HS-5 (cell line): ENCODE measurements at regions not wholly inside any gene's neighbourhood (a gene's known extent, or its start where the extent isn't known, plus 50 kb on each side); places are given as distances from the start of the nearest gene placed in this dataset.

Experiments used
- DNase-seq: peaks from one replicate; pipeline ENCODE4 v3.0.0-alpha.2; 2012; ENCODE audit warnings: low read depth

DNA sequence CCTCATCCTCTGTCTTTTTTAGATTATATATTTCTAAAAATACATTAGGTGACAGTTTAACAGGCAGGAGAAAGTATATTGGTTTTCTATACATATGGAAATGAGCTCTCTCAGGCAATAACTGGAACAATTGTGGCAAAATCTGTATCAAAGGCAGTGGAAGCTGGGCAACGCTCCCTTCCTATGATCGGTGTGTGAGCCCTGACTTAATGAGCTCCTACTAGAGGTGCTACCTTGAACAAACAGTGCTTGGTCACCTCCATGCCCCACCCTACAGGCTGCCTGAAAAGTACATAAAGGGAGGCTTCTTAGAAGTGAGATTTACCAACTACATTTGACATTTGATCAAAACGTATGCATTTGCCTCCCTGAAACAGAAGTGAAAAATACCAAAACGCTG lies 185.3 kb downstream of the EFNB2 start:
- no peak for DNase-seq

DNA sequence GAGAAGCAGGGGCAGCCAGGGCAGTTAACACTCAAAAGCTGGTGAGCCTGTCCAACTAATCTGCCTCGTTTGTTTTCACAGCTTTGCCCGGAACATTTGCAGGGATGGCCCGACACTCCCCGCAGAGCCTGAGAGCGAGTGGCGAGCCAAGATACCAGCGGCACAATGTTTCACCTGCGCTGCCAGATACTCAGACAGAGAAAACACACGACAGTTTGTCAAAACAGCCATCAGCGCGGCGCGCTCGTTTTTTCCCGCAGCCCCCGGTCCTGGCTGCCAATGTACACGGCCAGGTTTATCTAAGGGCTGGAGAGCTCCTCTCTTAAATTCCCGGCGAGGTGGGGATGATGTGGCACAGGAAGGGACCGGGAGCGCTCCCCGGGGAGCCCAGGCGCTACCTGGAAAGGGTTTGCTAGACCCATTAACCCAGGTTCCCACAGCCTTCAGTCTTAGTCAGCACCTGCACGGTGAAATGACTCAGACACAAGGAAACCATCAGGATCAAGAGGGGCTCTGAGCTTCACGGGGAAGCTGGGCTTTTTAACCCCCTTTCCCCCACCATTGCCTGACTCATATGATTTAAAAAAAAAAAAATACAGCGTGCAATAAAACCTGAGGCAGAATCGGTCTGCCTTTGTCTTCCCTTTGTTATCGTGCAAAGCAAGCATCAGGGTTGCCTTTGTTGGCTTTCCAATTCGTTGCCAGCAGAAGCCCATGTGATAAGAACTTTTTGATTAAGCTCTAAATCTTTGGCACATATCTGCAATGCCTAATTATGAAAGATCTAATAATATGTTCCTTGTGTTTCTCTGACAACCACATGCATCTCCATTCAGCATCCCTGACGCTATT lies 186.2 kb downstream of the EFNB2 start:
- DNase-seq, result no peak

DNA sequence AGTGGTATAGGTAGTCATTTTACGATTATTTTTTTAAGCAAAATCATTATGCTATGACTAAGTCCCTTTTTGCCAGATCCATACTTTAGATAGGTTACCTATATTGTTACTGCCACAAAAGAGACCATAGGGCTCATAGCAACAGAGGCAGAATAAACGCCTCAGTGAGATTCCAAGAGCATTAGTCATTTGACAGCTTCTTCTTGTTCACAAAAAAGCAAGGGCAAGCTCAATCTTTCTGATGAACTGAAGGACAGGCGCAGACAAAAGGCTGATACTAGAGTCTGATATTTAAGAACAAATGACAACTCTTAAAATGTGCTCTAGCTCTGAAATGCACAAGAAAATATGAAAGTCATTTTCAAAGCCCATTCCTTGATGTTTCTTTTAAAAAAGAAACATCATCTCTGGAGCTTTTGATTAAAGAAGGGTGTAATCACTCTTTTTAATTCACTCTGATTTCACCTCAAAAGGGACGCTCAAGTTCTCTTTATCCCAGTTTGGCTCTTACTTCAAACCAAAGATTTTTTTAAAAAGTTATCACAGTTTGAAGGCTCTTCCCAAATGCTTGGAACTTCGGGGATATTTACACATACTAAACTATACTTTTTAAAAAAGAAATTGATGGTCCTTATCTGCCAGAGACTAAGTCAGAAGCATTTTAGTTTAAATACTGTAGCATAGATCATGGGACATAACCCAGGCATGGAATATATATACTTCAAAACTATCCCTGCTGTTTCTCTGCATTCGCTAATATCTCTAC lies 187.2 kb downstream of the EFNB2 start:
- DNase-seq, result no peak

DNA sequence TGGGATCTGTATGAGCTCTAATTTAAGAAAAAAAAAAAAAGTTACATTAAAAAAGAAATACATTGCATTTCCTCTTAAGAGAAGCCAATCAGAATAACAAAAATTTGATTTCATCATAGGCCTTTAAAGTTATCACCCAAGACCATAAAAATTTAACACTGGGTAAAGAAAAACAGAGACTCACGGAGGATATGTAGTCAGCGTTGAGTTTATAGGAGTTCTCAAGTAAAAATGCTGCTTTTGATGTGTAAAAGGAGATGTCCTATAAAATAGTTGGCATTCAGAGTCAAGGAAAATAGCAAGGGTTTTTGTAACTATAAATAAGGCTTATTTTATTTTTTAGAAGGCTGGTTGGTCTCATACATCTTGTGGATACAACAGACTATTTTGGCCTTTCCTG lies 191.1 kb downstream of the EFNB2 start:
- DNase-seq, result no peak

DNA sequence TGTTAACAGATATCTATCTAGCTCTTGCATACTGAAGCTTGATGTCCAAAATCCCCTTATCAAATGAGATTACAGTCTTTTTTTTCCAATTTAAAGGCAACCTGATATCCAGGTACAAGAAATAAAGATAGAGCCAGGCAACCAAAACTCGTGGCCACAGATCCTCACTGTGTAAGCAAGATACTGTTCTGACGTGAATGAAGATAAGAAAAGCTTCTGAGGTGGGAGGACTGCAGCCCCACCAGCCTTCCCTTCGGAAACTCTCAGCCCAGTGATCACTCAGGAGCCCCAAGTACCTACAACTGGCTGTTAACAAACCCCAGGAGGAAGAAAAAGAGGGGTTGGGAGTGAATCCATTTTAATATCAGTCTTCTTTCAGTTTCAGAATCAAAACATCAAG lies 191.6 kb downstream of the EFNB2 start:
- no peak for DNase-seq

DNA sequence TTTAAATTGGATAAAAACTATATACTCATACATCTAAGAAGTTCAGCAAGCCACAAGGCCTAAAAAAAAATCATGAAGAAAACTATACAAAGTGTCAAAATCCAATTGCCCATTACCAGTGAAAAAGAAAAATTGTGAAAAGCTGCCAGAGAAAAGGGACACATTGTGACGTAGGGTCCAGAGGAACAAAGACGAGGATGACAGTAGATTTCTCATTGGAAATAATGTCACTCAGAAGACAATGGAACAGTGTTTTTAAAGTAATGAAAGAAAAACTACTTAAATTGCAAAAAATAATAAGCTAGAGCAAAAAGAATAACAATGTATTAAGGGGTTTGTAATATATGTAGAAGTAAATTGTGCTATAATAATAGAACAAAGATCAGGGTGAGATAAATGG lies 195.2 kb downstream of the EFNB2 start:
- DNase-seq, result no peak

DNA sequence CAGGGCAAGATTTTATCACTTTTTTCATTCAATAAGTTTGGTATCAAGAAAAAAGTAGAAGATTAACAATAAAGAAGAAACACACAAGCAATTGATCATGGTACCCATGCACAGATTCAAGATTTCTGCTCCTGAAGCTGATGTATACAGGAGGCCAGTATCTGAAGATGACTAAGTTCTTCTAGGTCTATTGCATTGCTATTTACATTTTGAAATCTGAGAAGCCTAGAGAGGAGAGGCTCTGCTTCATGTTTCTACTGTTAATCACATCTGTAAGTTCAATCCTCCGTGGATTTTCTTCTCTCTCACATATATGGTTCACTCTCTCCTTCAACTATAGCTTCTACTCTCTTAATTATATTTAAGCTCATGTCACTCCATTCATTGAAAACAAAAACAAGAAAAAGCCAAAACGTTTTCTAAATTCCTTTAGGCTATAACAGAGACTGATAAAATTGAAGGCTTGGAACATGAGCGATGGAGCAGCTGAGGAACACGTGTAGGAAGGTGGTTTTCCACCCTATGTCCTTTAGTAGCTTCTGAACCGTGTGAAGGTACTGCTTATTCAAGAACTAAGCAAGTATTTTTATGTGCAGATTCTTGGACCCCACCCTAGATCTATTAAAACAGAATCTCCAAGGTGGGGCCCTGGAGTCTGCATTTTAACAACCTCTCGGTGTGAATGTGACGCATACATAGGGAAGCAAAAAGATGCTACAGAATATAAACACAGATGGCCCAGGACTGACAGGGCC lies 198.2 kb downstream of the EFNB2 start:
- no peak for DNase-seq

DNA sequence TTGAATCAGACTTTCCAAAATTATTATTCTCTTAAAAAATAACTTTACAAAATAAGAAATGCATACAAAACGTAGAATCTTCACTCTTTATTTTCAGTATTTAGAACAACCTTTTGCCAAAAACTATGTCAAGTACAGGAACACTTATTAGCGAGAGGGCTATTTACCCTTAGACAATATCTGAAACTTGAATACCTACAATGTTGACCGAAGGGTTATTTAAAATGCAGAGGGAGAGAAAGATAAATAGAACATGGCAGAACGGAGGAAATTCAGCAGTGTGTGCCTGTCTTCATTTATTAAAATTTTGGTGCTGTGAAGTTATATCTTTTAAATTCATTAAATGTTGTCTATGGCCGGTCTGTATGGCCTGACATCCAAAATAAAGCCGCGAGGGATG lies 198.8 kb downstream of the EFNB2 start:
- DNase-seq, result no peak

DNA sequence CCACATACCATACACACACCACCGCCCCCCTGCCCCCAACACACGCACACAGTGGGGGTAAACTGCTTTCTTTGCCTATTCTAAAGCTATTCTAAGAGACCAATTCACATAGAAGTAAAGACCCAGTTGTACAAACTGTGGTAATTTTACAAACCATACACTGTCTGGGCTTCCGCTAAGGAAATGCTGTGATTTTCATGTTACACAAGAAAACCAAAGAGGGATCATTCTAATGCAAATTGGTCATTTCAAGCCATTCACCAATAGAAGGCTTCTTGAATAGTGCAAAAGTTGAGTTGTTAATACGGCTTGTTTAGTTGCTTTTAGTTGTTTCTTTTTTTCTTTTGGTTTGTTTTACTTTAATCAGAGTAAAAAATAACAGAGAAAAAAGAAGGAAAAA lies 202.8 kb downstream of the EFNB2 start:
- DNase-seq, result no peak

DNA sequence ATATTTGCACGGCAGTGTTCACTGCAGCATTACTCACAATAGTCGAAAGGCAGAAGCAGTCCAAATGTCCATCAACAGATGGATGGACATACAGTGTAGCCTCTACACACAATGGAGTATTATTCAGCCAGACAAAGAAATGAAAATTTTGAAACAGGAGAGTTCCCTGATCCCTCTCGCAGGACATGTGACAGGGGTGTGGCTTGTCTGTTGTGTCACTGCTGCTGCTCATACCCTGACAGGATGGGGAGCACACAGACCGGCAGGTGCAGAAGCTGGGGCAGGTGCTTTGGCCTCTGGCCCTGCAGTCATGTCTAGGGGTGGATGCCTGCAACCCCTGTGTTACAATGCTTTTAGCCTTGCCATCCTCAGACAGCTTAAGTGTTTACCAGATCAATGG lies 204.3 kb downstream of the EFNB2 start:
- DNase-seq, result no peak

DNA sequence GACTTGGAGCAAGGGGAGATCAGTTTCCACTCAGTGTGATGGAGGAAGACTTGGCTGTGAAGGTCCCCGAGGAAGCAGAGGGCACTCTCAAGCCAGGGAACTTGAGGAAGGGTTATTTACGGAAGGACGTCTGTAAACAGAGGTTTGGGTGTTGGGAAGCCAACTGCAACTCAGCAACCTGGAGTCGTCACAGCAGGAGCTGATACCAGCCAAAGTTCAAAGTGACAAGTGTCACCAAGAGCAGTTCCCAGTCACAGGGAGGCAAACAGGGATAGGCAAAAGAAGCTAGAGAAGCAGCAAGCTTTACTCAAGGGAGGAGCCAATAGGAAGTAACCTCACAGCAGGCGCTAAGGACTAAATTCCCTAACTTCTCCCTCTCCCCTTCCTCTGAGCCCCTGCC lies 205.5 kb downstream of the EFNB2 start:
- DNase-seq, result no peak

DNA sequence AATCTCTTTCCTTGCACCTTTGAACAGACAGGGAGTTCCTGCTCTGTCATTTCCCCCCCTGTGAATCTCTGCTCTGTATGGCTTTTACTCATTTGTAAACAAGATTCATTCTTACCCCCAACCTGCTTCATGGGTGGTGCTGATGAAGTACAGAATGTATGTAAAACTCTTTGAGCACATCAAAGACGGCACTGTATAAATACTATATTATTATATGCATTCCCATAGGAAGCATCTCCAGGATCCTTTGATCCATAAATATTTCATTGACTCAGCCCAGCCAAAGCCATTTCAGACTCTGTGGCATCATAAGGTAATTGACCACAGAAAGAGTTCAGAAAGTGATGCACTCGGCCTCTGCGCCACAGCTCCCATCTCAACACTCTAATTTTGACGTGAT lies 208.7 kb downstream of the EFNB2 start:
- DNase-seq, result no peak

DNA sequence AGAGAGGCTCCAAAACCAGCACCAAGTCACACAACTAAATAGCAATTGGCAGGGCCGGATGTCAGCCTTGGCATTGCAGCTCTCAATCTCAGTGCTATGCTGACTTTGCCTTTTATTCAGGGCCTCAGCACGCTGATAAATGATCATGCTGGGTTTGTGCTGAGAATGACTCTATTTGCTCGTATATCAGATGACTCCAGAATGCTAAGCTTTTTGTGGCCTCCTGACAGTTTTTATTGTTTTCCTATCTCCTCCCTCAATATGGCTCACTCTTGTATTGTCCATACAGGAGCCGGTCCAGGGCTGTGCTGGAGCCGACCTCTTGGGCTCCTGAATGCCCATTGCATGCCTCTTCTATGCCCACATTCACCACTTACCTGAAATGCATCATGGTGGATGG lies 211.0 kb downstream of the EFNB2 start:
- DNase-seq, result no peak

DNA sequence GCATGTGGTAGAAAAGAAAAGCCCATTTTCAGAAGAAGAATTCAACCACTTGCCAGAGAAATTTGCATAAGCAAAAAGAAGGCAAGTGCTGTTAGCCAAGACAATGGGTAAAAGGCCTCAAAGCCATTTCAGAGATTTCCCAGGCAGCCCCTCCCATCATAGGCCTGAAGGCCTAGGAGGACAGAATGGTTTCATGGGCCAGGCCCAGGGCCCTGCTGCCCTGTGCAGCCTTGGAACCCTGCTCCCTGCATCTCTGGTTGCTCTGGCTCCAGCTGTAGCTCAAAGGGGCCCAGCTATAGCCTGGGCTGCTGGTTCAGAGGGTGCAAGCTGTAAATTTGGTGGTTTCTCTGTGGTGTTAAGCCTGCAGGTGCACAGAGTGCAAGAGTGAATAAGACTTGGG lies 212.8 kb downstream of the EFNB2 start:
- DNase-seq, result no peak

DNA sequence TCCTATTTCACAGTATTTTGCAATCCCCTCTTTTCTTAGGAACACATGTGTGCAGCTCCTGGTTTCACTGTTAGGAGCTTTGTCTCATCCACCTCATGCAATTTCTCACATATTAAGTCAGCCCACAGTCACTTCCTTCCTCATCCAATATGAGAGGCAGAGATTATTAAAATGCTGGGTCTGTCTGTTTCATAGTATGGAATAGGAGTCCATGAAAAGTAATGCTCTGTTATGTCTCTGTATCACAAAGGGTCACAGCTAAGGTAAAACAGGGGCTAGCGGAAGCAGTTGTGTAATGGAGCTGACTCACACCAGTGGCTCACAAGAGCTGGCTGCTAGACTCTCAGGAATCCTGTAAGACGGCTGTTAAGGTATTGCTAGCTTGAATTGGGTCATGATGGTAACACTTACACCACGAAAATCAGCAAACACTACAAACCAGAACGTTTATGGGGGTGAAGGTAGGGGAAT lies 216.5 kb downstream of the EFNB2 start:
- peak; percentile 68 for DNase-seq

DNA sequence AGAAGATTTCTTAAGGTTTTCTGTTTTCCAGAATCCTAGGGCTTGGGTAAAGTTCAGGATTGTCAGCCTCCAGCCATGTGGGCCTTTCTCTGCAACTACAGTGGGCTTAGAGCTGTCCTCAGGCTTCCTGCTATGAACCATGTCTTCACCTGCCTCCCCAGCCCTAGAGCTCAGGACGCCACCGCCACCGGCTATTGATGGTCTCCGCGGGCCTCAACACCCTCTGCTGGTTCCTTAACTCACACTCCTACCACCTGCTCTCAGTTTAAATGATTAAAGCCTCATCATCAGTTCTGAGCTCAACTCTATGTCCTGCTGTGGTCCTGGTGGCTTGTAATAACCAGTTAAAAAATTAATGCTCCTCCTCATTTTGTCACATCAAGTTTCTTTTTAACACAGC lies 221.0 kb downstream of the EFNB2 start:
- no peak for DNase-seq

DNA sequence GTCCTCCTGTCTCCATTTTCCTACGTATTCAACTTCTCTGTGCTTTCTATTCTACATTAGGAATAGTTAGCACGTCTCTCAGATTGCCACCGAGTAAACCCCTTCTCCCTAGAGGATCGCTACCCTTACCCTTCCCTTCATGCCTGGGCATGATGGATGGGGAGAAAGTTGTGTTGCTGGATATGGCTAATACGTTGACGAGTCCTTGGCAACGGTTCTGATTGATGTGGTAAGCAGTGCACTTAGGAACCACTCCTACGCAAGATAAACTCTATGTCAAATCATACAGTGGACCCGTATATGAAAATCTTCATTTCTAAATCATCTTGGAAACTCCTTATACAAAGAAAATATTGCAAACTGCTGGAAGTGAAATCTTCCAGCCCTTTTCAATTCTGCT lies 224.5 kb downstream of the EFNB2 start:
- no peak for DNase-seq

DNA sequence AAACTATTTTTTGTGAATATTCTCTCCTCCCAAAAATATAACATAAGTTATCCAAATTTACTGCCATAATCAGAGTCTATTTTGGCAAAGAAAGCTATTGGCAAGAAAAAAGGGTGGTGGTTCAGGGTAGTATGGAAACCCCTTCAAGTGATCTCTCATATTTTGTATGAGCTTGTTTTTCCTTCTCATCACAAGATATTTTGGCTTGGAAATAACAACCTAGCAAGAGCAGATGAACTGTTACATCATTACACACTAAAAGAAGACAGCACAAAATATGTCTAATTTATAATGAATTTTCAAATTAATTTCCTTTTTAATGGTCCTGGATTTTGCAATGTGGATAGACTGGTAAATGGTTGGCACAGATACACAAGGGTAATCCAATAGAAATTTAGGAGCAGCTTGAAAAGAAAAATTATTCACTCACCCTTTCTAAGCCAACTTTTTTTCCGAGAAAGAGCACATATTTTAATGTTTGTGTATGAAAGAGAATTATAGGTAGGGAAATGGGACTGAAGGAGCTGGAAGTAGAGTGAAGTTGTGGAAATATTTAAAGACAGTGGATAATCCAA lies 225.1 kb downstream of the EFNB2 start:
- no peak for DNase-seq

DNA sequence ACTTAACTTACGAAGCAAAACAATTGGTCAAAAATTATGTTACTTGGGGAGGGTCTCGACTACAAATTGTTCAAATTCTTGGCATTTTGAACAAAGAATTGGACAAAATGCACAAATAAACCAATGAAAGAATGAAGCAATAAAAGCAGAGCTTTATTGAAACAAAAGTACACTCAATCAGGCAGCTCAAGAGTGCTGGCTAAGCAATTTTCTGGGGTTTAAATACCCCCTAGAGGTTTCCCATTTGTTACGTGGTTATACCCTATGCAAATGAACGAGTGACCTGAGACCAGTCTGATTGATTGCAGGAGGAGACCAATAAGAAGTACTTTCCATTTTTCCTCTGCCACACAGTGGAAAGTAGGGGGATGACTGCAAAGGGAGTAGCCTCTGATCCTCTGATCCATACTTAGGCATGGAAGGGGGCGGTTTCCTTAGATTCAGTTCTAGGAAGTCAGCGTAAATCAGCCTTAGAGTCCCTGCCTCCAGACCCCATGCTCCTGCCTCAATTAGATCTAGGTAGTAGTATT lies 228.6 kb downstream of the EFNB2 start:
- no peak for DNase-seq

DNA sequence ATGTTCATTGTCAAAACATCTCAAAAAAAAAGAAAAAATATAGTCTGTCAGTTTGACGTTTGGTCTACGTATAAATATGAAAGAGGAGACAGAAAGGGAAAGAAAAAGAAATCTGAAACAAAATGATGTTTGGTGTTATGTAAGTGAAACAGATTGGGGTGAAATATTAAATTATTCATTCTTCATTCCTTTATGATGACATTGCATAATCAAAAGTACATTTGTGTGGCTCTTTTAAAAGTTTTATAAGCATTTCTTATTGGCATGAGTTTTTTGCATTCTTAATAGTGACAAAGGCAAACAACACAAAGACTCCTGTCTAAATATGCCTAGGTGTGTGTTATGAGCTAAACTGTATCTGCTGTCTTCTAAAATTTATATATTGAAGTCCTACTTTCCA lies 232.6 kb downstream of the EFNB2 start:
- no peak for DNase-seq

DNA sequence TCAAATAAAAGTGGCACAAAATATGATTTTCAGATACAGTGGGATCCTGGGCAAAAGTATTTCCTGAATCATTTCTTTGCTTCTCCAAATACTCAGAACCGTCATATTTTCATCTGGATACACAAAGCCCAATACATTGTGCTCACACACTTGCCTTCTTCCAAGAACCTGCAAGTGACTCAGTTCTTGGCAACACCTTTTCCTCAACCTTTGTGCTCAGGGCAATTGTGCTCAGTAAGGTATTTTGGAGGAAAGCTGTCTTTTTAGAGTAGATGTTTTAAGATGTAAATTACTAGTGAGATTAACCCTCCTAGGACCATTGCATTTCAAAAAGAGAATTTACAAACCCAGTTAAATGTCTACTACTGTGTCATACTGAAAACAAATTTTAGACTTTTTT lies 233.5 kb downstream of the EFNB2 start:
- no peak for DNase-seq

DNA sequence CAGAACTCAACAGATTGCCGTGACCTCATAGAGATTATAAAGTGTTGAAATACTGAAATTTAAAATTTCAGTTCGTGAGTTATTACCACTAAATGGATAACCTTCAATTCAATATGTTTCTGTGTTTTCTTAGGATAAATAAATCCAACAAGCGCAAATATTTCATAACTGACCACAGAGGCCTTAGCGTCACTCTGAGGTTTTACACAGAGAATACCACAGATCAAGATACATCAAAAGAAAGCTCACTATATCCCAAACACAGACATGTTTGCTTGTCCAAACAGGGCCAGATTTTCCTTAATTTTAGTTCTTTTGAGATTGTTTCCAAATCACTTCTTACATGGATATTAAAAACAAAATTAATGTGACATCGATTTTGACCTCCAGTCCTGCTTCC lies 235.8 kb downstream of the EFNB2 start:
- DNase-seq, result no peak
